ENCODE measurements at regions not wholly inside any gene's neighbourhood (a gene's known extent, or its start where the extent isn't known, plus 50 kb on each side); places are given as distances from the start of the nearest gene placed in this dataset.

DNA sequence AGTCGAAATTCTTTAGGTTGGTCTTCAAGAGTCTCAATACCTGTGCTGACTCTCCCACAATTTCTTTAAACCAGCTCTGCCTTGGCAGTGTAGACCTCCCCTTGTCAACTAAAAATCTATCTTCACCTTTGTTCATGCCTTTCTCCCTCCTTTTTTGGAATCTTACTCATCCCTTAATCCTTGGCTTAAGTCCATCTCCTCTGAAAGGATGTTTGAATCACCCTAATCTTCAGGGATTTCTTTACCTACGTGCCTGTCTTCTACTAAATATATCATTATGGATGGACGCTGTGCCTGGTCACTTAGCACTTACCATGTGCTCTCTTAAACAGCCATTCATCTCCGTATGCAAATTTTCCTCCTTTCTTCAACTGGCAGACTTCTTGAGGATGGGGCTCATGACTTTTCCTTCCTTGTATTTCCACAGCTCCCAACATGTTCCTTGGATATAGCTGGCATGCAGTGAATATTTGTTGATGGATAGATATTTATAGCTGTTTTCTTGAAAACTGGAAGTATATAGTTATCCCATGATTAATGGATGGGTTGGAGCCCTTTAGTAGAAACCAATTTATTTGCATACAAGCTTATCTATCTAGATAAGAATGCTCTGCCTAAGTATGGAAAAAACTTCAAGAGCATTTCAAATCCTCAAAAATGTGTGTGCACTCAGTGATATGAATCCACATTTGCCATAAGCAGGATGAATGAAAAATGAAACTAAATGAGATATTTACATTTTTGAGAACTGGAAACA, 166.6 kb downstream of the SPRY1 start:
- H3K4me3 ChIP-seq (ENCODE audit: low read depth, low read length): no peak overlapping the region
- TF ChIP-seq, protein P1, sequence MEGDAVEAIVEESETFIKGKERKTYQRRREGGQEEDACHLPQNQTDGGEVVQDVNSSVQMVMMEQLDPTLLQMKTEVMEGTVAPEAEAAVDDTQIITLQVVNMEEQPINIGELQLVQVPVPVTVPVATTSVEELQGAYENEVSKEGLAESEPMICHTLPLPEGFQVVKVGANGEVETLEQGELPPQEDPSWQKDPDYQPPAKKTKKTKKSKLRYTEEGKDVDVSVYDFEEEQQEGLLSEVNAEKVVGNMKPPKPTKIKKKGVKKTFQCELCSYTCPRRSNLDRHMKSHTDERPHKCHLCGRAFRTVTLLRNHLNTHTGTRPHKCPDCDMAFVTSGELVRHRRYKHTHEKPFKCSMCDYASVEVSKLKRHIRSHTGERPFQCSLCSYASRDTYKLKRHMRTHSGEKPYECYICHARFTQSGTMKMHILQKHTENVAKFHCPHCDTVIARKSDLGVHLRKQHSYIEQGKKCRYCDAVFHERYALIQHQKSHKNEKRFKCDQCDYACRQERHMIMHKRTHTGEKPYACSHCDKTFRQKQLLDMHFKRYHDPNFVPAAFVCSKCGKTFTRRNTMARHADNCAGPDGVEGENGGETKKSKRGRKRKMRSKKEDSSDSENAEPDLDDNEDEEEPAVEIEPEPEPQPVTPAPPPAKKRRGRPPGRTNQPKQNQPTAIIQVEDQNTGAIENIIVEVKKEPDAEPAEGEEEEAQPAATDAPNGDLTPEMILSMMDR (IDR thresholded peaks at IDR 0.05; ENCODE audit: insufficient read depth, low read depth, low read length, missing control alignments): no peak
- DNase-seq (ENCODE audit: low read depth): no peak

DNA sequence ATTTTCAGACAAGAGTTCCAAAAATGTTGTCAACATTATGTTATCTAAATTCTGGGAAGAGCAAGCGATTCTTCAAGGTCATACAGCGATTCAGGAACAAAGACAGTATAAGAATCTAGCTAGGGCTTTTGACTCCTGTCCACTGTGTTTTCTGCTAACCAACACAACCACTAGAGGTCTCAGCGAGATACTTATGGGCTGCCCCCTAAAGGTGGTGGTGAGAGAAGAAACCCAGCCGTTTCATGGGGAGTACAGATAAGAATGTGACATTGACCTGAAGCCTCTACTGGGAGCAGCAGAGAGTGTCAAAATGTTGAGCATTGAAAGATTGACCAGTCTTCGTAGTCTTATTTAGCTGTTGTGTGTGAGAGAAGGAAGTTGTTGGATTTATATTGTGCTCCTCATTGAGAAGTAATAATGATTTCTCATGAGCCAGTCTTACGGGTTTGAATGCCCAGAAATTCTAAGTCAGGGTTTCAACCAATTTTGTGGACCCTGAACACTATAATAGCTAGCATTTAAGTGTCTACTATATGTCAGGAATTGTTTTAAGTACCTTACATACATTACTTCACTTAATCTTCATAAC, 168.3 kb downstream of the SPRY1 start:
- DNase-seq (ENCODE audit: low read depth): peak; percentile 85
- TF ChIP-seq, protein P1 (IDR thresholded peaks at IDR 0.05; ENCODE audit: insufficient read depth, low read depth, low read length, missing control alignments): peak; percentile 93
- no peak overlapping the region for H3K4me3 ChIP-seq (ENCODE audit: low read depth, low read length)

DNA sequence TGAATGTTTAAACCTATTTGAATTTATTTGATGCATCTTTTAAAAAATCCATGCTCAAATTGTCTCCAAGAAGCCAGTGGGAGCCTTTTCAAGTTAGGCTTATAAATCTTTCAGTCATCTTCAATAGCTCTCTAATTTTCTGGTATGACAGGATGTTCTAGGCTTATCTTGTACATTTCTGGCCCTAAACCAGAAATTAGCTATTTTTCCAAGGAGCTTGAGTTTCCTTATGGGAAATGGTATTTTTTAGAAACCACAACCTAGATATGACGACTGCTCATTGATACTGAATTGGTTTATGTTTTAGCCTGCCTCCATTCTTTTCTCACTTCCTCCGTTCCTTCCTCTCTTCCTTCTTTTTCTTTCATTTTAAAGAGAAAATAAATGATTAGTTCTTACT, 172.3 kb downstream of the SPRY1 start:
- TF ChIP-seq, protein P1 (IDR thresholded peaks at IDR 0.05; ENCODE audit: insufficient read depth, low read depth, low read length, missing control alignments): no peak
- no peak for DNase-seq (ENCODE audit: low read depth)
- no peak overlapping the region for H3K4me3 ChIP-seq (ENCODE audit: low read depth, low read length)

DNA sequence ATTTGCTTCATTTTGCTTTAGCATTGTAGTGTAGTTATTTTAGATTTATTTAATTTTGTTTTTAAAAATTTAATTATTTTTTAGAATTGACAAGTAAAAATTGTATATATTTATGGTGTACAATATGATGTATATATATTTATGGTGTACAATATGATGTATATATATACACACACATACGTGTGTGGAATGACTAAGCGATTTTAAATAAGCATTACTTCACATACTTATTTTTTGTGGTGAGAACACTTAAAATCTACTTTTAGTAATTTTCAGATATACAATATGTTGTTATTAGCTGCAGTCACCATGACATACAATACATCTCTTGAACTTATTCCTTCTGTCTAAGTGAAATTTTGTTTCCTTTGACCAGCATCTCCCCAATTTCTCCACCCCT, 172.9 kb downstream of the SPRY1 start:
- TF ChIP-seq, protein P1 (IDR thresholded peaks at IDR 0.05; ENCODE audit: insufficient read depth, low read depth, low read length, missing control alignments): no peak
- H3K4me3 ChIP-seq (ENCODE audit: low read depth, low read length): no peak overlapping the region
- DNase-seq (ENCODE audit: low read depth): no peak

DNA sequence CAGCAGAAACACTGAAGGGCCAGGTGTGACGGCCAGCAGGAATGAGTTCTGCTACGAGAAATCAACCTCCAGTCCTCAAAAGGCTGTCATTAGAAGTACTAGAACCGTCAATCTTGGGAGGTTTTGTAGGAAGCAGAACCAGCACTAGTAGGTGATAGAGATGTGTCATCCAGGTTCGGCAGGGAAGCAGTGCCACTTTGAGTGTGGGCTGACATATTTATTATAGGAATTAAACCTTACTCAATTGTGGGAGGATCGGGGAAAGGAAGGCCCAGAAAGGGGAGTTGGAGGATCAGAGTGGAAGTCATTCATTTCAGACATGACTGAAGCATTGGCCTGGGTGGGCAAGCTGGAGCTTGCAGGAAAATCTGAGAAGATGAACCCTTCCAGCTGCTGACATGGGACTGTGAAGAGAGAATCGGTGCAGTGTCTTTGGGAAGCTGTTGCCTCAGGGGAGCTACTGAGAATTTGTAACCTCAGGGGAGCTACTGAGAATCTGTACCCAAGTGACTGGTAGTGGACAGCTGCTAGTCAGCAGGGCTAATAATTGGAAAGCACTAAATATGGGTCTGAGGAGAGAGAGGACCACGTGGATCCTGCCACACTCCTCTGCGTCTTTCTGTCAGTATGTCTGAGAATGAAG, 177.4 kb downstream of the SPRY1 start:
- H3K4me3 ChIP-seq (ENCODE audit: low read depth, low read length): no peak overlapping the region
- TF ChIP-seq, protein P1 (IDR thresholded peaks at IDR 0.05; ENCODE audit: insufficient read depth, low read depth, low read length, missing control alignments): no peak
- peak; percentile 22 for DNase-seq (ENCODE audit: low read depth)

DNA sequence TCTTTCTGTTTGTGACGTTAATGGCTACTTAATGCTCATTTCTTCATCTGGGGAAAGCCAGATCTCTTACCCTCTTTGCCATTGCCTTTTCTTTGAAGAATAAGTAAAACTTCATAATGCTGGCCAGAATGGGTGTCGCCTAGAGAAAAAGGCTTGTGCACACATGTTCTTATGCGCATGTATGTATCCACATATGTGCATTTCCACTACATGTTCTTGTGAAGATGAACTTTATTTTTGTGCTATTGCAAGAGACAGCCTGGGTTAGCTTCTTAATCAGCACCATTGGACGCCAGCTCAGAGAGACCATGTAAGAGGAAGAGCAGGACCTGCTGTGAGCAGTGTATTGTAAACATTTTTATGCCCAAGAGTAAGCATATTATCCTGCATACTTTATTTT, 178.7 kb downstream of the SPRY1 start:
- DNase-seq (ENCODE audit: low read depth): no peak
- TF ChIP-seq, protein P1 (IDR thresholded peaks at IDR 0.05; ENCODE audit: insufficient read depth, low read depth, low read length, missing control alignments): no peak
- no peak overlapping the region for H3K4me3 ChIP-seq (ENCODE audit: low read depth, low read length)

Data from GM12865 (cell line).